ENCODE measurements at regions not wholly inside any gene's neighbourhood (a gene's known extent, or its start where the extent isn't known, plus 50 kb on each side); places are given as distances from the start of the nearest gene placed in this dataset.

- TF ChIP-seq CHD7 (IDR thresholded peaks at IDR 0.05; ENCODE audit: insufficient replicate concordance, low read length) (no peak), RNF2 (IDR thresholded peaks at IDR 0.05; ENCODE audit: borderline replicate concordance, low read depth, low read length, missing control alignments, poor library complexity, severe bottlenecking) (no peak), SP1 (IDR thresholded peaks at IDR 0.05; ENCODE audit: low read depth, low read length) (no peak), SIRT6 (IDR thresholded peaks at IDR 0.05; ENCODE audit: low read length) (no peak), NRF1 (IDR thresholded peaks at IDR 0.05; ENCODE audit: low read depth, low read length) (no peak), MAX (IDR thresholded peaks at IDR 0.05) (no peak), ATF3 (IDR thresholded peaks at IDR 0.05; ENCODE audit: insufficient read depth, low read depth, low read length) (no peak), ATF2 (IDR thresholded peaks at IDR 0.05; ENCODE audit: low read length) (no peak), BRCA1 (IDR thresholded peaks at IDR 0.05; ENCODE audit: low read depth, low read length) (no peak), YY1 (IDR thresholded peaks at IDR 0.05; ENCODE audit: low read depth, low read length) (no peak)
Observed at GRCh38 chr5:96087939-96088338, 126.3 kb upstream of the ELL2 start (continued).

All from H1 (cell line).